CD4-positive, alpha-beta T cell treated with Interleukin-4 for 1 hour (primary cell): ENCODE measurements at regions not wholly inside any gene's neighbourhood (a gene's known extent, or its start where the extent isn't known, plus 50 kb on each side); places are given as distances from the start of the nearest gene placed in this dataset.

Experiments
- DNase-seq, 2 donors: peaks; one replicate each; pipeline ENCODE4 v3.0.0-alpha.2; 2020 to 2022

- no peak for DNase-seq
These were observed 97.3 kb downstream of the RTP4 start for GRCh38 chr3:187465503-187465902.

GRCh38 chr3:187464682-187465081 is 96.5 kb downstream of the RTP4 start:
- DNase-seq: no peak

DNA sequence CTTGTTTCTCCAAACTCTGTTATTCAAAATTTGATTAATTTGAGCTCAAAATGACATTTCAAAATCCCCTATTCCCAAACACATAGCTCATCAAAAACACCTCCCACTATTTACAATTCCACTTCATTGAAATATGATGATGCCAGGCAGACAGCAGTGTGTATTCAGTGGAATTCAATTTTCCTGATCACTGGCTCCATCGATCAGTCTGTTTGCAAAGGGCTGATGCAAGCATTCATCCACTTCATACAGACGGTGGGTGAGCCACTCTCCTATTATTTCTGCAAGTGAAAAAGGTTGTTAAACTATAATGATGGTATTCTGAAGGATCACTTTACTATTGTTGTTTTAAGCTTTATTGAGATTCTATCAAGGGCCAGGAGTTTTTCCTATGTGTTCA is 90.7 kb downstream of the RTP4 start:
- no peak for DNase-seq

DNA sequence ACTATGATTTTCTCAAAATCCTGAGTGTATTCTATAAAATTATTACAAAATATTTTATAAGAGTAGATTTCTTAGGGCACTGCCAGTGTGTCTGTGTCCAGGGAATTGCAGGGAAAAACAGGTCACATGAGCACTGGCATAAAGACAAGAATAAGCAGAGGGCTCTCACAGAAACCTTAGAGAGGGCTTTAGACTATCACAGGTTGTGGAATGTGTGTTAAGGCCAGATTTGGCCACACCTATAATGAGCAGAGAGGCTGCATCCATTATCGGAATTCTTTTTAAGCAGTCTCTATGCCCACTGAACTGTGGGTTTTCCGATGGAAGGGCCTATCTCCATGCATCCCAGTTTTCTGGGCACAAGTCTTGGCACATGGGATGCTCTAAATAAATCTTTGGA is 90.2 kb downstream of the RTP4 start:
- DNase-seq: no peak

GRCh38 chr3:187456250-187456649 is 88.1 kb downstream of the RTP4 start:
- DNase-seq: no peak

- DNase-seq: no peak
These were observed 86.1 kb downstream of the RTP4 start for GRCh38 chr3:187454085-187454815.

- no peak for DNase-seq
These were observed 82.4 kb downstream of the RTP4 start for GRCh38 chr3:187450431-187451190.

GRCh38 chr3:187448674-187449073 is 80.5 kb downstream of the RTP4 start:
- DNase-seq: no peak

DNA sequence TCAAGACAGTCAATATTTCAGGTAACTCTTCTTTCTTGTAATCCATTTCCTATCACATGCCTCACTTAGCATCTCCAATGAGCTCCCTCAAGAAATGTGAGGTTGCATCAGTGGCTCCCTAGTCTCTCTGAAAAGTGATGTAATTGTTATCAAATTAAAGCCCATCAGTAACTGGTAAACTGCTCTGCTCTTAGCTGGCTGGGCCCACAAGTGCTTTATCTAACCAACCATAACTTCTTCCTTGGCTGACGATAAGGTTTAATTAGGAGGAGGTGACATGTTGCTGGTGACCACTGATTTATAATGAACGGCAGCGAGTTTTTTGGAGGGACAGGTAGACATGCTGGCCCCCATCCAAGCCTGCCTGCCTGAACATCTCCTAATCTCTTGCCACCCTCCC is 79.6 kb downstream of the RTP4 start:
- no peak for DNase-seq

- no peak for DNase-seq
These were observed 77.2 kb downstream of the RTP4 start for GRCh38 chr3:187445356-187445755.

DNA sequence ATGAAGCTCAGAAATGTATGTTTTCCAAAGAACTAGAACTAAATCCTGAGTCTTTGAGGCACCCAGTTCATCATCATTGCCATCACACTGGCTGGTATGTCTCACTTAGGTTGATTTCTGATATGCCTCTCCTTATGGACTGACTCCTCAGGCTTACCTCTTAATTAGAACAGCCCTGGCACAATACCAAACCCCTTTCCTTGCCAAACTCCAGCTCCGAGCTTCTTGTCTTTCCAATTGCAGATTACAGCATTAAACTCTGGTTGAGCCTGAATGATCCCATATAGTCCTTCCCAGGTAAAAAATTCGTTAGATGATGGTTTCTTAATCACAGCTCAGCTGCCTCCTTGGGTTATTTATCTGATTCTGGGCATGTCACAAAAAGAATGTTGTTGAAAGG is 66.3 kb downstream of the RTP4 start:
- no peak for DNase-seq

- no peak for DNase-seq
These were observed 62.4 kb downstream of the RTP4 start for GRCh38 chr3:187430576-187430975.
